MM.1S (cell line): ENCODE measurements at regions not wholly inside any gene's neighbourhood (a gene's known extent, or its start where the extent isn't known, plus 50 kb on each side); places are given as distances from the start of the nearest gene placed in this dataset.

ENCODE experiments used
- DNase-seq: peaks from one replicate; pipeline ENCODE4 v3.0.0-alpha.2; 2015
- H2AFZ ChIP-seq: fragments of 300-600 bp; sonication (generic); 2 replicates; pipeline ENCODE4 v1.6.0; 2016; ENCODE audit warnings: antibody characterized with exemption, low read length
- H3F3A ChIP-seq: fragments of 300-600 bp; sonication (generic); 2 replicates; pipeline ENCODE4 v1.6.1; 2016; ENCODE audit warnings: mild to moderate bottlenecking, antibody characterized with exemption, low read length, moderate library complexity, mixed read lengths; ENCODE audit not compliant: insufficient read depth
- H3K27ac ChIP-seq: fragments of 300-600 bp; sonication (generic); 2 replicates; pipeline ENCODE4 v1.5.1; 2016; ENCODE audit warnings: mild to moderate bottlenecking, low read length
- H3K27me3 ChIP-seq: fragments of 300-600 bp; sonication (generic); replicated peaks from 2 replicates; pipeline ENCODE4 v1.6.0; 2016; ENCODE audit warnings: low read length; ENCODE audit not compliant: insufficient read depth
- H3K36me3 ChIP-seq: fragments of 300-600 bp; sonication (generic); replicated peaks from 2 replicates; pipeline ENCODE4 v1.6.1; 2016; ENCODE audit warnings: mild to moderate bottlenecking, low read length, mixed read lengths; ENCODE audit not compliant: insufficient read depth
- H3K4me1 ChIP-seq: fragments of 300-600 bp; sonication (generic); 2 replicates; pipeline ENCODE4 v1.6.1; 2016; ENCODE audit warnings: low read length, mixed read lengths
- H3K4me2 ChIP-seq: fragments of 300-600 bp; sonication (generic); 2 replicates; pipeline ENCODE4 v1.6.0; 2016; ENCODE audit warnings: low read depth, low read length
- H3K4me3 ChIP-seq: fragments of 300-600 bp; sonication (generic); 2 replicates; pipeline ENCODE4 v1.5.1; 2016; ENCODE audit warnings: low read length, mixed read lengths
- H3K79me2 ChIP-seq: fragments of 300-600 bp; sonication (generic); 2 replicates; pipeline ENCODE4 v1.6.1; 2016; ENCODE audit warnings: mixed run types, low read length, mixed read lengths
- H3K9ac ChIP-seq: fragments of 300-600 bp; sonication (generic); 2 replicates; pipeline ENCODE4 v1.6.1; 2016; ENCODE audit warnings: low read length, mixed read lengths
- H3K9me2 ChIP-seq: fragments of 300-600 bp; sonication (generic); replicated peaks from 2 replicates; pipeline ENCODE4 v1.6.1; 2016; ENCODE audit warnings: mild to moderate bottlenecking, low read length, mixed read lengths; ENCODE audit not compliant: insufficient read depth
- H3K9me3 ChIP-seq: fragments of 300-600 bp; sonication (generic); replicated peaks from 2 replicates; pipeline ENCODE4 v1.6.1; 2016; ENCODE audit warnings: mild to moderate bottlenecking, low read length, mixed read lengths; ENCODE audit not compliant: insufficient read depth
- H4K20me1 ChIP-seq: fragments of 300-600 bp; sonication (generic); 2 replicates; pipeline ENCODE4 v1.6.1; 2016; ENCODE audit warnings: mild to moderate bottlenecking, low read length, moderate library complexity, mixed read lengths; ENCODE audit not compliant: insufficient read depth
- CTCF ChIP-seq: fragments of 300-600 bp; sonication (generic); IDR thresholded peaks from 2 replicates; pipeline ENCODE4 v1.5.1; 2016; ENCODE audit warnings: antibody characterized with exemption, low read length, mixed read lengths
- EZH2 ChIP-seq: fragments of 300-600 bp; sonication (generic); optimal IDR thresholded peaks from 2 replicates; pipeline ENCODE3; 2017; ENCODE audit warnings: low read depth, mild to moderate bottlenecking, antibody characterized with exemption, low read length, mixed read lengths
- EZH2phosphoT487 ChIP-seq: fragments of 300-600 bp; sonication (generic); IDR thresholded peaks from 2 replicates; pipeline ENCODE4 v1.6.1; 2018; ENCODE audit warnings: antibody characterized with exemption, low read length

- no peaks in the 10 kb centered on the region for H3K4me1 ChIP-seq
- H3K36me3 ChIP-seq = no peaks in the 10 kb centered on the region
Observed at GRCh38 chr12:46442738-46443137, 70.2 kb upstream of the SLC38A2 start.

GRCh38 chr12:46442239-46442638 is 69.7 kb upstream of the SLC38A2 start:
- DNase-seq = no peak
- H3K9ac ChIP-seq = no peak overlapping the region
- H3K4me3 ChIP-seq = no peak overlapping the region
- H3K9me2 ChIP-seq = no peaks in the 10 kb centered on the region
- H3K36me3 ChIP-seq = no peaks in the 10 kb centered on the region
- H4K20me1 ChIP-seq = no peaks in the 10 kb centered on the region
- H3K79me2 ChIP-seq = no peaks in the 10 kb centered on the region
- H3F3A ChIP-seq = no peaks in the 10 kb centered on the region
- H3K27me3 ChIP-seq = no peaks in the 10 kb centered on the region
- H2AFZ ChIP-seq = no peak overlapping the region
- no peaks in the 10 kb centered on the region for H3K4me1 ChIP-seq
- H3K27ac ChIP-seq = no peak overlapping the region
- TF ChIP-seq EZH2phosphoT487 (no peak), CTCF (no peak), EZH2 (no peak)
- H3K9me3 ChIP-seq = no peaks in the 10 kb centered on the region
- no peak overlapping the region for H3K4me2 ChIP-seq

More at GRCh38 chr12:46442738-46443137, 70.2 kb upstream of the SLC38A2 start:
- Histone ChIP-seq H3K79me2 (no peaks in the 10 kb centered on the region), H3K27ac (no peak overlapping the region), H3K4me2 (no peak overlapping the region), H3K9me3 (no peaks in the 10 kb centered on the region), H3K4me3 (no peak overlapping the region), H3K9ac (no peak overlapping the region), H2AFZ (no peak overlapping the region), H4K20me1 (no peaks in the 10 kb centered on the region), H3F3A (no peaks in the 10 kb centered on the region), H3K9me2 (no peaks in the 10 kb centered on the region), H3K27me3 (no peaks in the 10 kb centered on the region)
- no peak for DNase-seq
- no peak for TF ChIP-seq EZH2phosphoT487
- TF ChIP-seq CTCF = no peak
- no peak for TF ChIP-seq EZH2

- Histone ChIP-seq H3K4me2 (no peak overlapping the region), H2AFZ (no peak overlapping the region), H3K4me3 (no peak overlapping the region), H3K9me3 (no peaks in the 10 kb centered on the region), H3K4me1 (no peaks in the 10 kb centered on the region), H3K9ac (no peak overlapping the region), H3K79me2 (no peaks in the 10 kb centered on the region), H4K20me1 (no peaks in the 10 kb centered on the region), H3F3A (no peaks in the 10 kb centered on the region), H3K36me3 (no peaks in the 10 kb centered on the region), H3K27ac (no peak overlapping the region), H3K9me2 (no peaks in the 10 kb centered on the region), H3K27me3 (no peaks in the 10 kb centered on the region)
- no peak for DNase-seq
- TF ChIP-seq EZH2phosphoT487 (no peak), CTCF (no peak), EZH2 (no peak)
Observed at GRCh38 chr12:46439793-46440511, 67.4 kb upstream of the SLC38A2 start.
